GM10847 (cell line): ENCODE measurements at regions not wholly inside any gene's neighbourhood (a gene's known extent, or its start where the extent isn't known, plus 50 kb on each side); places are given as distances from the start of the nearest gene placed in this dataset.

Experiments used
- POLR2A ChIP-seq: IDR thresholded peaks from 2 replicates; pipeline ENCODE4 v1.6.1; 2011; ENCODE audit not compliant: insufficient read length; ENCODE audit errors: extremely low read depth

DNA sequence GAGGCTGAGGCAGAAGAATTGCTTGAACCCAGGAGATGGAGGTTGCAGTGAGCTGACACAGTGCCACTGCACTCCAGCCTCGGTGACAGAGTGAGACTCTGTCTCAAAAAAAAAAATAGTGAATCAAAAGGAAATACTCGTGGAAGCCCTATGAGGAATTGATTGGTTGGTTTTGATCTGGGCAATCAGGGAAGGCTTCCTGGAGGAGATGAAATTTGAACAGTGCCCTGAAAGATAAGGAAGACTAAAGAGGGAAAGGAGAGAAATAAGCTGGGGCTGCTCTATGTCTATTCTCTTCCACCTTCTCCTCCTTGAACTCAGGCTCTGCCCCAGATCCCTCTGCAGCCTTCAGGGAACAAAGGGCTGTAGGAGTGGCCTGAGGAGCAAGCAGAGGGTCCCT is 54.1 kb downstream of the IRF2BPL start:
- TF ChIP-seq POLR2A = no peak

DNA sequence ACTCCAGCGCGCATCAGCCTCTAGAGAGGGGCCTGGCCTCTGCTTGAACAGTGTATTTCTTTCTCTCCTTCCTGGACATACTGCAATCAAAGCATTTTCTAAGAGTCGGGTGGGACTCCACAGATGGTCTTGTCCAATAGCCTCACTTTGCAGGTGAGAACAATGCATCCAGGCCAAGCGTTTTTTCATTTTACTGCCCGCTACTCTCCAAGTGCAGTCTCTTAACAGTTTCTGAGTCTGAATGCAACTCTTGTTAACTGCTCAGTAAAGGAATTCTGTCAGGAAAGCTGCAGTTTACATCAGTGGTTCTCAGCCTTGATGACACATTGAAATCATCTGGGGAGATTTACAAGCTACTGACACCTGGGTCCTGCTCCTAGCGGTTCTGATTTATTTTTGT is 57.0 kb downstream of the IRF2BPL start:
- TF ChIP-seq POLR2A = no peak

DNA sequence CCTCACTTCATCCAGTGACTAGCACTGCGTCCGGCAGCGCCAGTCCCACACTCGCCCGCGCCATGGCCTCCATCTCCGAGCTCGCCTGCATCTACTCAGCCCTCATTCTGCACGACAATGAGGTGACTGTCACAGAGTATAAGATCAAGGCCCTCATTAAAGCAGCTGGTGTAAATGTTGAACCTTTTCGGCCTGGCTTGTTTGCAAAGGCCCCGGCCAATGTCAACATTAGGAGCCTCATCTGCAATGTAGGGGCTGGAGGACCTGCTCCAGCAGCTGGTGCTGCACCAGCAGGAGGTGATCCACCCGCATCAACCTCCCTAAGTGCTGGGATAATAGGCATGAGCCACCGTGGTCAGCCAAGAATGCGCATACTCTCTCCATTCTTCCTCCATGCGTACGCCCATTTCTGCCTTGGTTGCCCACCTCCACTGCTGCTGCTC is 59.9 kb downstream of the IRF2BPL start:
- TF ChIP-seq POLR2A = no peak

DNA sequence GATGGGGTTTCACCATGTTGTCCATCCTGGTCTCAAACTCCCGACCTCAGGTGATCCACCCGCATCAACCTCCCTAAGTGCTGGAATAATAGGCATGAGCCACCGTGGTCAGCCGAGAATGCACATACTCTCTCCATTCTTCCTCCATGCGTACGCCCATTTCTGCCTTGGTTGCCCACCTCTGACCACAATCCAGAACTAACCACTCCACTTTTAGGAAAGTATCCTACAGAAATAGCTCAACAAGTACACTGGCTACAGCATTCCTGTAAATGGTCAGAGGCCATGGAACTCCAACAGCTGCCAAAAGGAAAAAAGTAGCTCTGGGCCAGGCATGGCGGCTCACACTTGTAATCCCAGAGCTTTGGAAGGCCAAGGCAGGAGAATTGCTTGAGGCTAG is 60.7 kb downstream of the IRF2BPL start:
- TF ChIP-seq POLR2A = no peak

DNA sequence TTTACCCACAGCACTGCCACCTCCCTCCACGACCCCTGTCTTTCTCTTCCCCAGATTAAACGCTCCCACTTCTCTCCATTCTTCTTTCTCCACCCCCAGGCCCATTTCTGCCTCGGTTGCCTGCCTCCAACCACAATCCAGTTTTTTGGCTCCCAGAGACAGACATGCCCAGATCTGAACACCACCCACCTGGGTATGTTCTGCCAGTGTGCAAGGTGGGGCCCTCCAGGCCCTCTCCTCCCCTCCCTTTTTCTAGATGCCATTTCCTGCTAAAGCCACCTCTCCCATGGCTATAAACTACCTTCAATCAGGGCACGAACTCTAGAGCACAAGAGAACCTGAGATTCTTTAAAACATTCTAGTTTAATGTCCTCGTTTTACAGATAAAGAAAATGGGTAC is 63.3 kb downstream of the IRF2BPL start:
- TF ChIP-seq POLR2A = no peak

DNA sequence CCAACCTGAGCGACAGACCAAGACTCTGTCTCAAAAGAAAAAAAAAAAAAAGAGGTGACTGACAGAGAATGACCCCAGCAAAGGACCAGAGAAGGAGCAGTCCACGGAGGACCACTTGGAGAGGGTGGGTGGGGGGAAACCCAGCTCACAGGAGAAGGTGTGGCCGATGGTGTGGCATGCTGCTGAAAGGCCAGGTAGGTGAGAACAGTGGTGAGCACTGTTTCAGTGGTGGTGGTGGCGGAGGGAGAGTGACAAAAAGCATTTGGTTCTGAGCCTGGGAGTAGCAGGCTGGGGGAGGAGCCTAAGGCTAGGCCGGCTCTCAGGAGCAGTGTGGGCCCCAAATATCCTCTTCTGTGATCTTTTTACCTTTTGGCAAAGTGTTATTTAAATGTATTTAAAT is 63.8 kb downstream of the IRF2BPL start:
- TF ChIP-seq POLR2A = no peak

DNA sequence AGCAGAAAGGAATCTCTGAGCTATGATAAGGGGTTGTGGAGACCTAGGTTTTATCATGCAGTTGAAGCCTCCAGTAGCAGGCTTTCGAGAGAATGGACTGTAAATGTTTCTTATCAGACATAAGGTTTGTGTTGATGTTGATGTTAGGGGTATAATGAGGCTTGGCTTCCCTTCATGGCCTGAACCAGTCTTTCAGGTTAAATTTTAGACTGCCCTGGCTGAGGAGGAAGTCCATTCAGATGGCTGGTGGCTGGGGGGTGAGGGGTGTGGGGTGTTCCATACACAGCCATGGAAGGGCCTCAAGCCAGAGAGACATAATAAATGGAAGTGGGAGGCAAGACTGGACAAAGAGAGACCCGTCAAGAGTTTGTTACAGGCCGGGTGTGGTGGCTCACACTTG is 65.1 kb downstream of the IRF2BPL start:
- TF ChIP-seq POLR2A = no peak

DNA sequence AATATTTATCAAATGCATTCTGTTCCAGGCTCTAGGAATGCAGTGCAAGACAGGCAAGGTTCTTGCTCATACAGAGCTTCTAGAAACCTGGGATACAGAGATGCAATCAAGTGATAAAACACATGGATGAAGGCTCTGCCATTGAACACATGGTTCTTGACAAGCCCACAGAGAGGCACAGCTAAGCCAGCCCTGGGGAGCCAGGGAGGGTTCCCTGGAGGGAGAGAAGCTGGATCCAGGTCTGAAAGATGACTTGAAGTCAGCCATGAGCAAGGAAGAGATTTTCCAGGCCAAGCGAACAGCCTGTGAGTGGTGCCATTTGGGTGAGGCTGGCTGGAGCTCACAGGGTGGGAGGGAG is 66.2 kb downstream of the IRF2BPL start:
- TF ChIP-seq POLR2A = no peak

DNA sequence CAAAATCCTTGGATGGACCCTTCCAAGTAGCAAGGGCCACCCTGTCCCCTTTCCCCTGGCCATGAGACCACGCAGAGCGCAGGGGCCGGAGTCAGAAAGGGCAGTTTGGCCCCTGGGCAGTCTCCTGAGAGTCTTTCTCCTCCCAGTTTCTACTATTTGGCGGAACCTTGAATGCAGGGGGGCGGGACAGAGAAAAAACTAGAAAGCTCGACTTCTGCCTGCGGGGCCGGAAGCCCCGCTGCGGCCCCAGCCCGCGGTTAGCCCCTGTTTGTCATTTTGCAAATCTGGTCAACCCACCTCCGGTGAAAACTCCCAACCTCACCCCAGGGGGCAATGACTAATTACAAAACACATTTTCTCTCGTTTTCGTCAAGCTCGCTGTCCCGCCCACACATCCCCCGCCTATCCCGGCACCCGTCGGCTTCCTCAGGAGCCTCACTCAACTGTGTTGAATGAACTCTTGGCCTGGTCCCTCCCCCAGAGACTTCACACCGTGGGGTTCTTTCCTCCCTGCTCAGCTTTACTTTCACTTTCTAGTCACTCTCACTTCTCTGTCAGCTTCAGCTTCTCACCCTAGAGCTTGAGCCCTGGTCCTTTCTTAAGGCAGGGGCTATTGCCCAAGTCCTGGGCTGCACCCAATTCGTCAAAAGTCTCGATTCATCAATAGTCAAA is 66.7 kb downstream of the IRF2BPL start:
- TF ChIP-seq POLR2A = peak; percentile 29

DNA sequence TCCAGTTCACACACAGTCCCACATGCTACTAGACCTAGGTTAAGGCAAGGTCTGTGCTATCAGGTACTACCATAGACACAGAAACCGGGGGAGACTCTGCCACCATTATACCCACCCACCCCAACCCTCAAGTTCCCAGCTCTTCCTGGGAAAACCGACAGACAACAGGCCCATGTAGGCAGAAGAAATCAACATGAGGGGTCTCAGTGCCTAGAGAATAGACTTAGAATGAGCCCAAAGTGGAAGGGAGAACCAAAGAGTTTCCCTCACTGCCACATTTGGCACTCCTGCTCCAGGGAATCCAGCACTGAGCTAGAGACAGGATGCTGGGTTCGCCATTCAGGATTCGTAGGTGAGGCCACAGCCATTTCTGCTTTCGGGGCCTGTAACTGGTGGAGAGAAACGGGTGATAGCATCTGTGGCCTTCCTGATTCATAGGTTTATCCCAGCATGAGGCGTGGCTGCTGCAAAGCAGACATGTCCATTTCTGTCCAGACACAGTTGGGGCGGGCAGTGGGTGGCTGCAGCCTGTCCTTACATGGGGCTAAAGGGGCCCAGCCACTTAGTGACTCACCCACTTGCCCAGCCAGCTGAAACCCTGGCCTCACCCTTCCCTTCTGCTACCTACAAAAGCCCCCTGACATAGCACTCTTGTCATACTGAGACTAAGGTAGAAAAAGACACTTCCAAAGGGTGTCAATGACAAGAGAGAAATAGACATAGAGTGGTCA is 69.4 kb downstream of the IRF2BPL start:
- no peak for TF ChIP-seq POLR2A

DNA sequence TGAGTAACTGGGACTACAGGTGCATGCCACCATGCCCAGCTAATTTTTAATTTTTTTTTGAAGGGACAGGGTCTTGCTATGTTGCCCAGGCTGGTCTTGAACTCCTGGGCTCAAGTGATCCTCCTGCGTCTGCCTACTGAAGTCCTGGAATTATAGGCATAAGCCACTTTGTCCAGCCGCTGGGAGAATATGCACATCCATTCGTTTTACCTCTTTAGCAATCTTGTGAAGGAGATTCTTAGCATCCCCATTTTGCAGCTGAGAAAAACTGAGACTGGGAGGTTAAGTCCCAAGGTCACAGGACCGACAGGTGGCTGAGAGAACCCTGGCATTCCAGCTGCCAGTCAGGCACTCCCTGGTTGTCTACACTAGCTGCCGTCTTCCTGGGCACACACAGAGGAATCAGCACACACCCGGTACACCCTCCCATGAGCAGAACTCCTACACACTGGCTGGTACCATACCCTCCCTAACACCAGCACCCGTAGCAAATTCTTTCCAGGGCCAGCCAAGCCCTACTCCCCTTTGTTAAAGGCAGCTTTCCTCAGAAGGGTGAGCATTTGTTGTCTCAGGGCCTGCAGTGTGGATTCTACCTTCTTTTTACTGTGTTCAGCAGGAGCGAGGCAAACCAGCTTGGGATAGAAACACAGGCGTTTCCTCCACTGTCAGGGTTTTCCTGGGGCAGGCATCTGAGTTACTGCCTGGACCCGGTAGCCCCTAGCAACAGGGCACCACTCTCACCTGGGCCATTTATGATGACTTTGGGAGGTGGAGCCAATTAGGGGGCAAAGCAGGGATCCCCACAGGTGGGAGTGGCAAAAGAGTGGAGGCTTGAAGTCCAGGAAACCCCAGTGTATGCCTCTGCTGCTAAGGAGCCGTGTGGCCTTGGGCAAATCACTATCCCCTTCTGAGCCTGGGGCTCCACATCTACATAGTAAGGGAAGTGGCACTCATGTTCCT is 70.2 kb downstream of the IRF2BPL start:
- TF ChIP-seq POLR2A = no peak

DNA sequence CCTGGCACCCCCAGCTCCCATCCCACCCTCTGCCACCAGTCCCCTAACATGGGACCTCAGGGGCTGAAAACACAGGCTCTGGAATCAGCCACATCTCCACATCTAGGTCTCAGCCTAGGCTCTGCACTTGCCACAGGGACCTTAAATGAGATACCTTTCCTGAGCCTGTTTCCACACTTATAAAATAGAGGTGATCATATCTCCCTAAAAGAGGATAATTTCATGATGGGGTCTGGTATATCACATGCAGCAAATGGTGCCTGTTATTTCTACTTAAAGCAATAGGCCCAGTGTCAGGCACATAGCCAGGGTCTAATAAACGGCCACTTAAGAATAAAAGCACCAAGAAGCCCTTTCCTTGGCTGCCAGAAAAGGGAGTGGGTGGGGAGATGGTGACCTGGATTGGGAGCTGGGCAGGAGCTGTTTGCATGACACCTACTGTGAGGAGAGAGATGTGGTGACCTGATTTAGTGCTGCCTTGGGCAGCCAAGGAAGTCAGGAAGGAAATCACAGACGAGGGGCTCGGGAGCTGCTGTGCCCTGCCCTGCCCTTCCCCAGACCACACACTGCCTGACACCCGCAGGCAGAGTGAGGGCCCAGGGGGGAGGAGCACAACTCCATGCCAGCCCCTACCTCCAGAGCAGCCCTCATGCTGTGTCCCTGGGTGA is 71.2 kb downstream of the IRF2BPL start:
- no peak for TF ChIP-seq POLR2A

DNA sequence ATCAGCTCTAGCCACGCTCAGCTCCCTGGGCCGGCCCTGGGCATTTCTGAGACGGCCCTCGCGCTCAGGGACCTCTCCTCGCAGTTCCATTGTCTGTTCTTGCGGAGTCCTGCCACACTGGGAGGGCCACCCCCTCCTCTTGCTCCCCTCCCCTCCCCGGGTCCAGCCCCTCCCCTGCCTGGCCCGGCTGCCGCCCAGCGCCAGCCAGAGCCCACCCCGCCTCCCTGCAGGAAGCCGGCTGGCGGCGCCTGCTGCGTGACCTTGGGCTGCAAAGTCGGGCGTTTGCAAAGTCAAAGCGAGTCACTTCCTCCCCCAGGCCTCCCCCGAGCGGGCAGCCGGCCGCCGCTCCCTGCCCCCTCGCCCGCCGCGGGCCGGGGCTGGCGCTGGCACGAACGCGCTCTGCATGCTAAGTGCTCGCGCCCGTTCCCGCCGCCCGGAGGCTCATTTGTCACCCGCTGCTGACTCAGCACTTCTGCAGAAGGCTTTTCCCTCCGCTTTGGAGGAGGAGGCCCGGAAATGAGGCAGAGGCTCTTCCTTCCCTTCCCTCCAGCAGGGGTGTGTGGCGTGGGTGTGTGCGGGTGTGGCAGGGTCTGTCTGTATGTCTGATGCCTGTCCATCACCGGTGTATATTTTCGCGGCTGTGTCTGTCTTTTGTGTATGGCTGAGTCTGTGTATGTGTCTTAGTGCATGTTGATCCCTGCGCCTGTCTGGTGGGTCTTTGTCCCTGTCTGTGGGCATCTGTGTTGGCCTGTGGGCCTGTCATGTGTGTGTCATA is 72.0 kb downstream of the IRF2BPL start:
- TF ChIP-seq POLR2A = peak; percentile 49

DNA sequence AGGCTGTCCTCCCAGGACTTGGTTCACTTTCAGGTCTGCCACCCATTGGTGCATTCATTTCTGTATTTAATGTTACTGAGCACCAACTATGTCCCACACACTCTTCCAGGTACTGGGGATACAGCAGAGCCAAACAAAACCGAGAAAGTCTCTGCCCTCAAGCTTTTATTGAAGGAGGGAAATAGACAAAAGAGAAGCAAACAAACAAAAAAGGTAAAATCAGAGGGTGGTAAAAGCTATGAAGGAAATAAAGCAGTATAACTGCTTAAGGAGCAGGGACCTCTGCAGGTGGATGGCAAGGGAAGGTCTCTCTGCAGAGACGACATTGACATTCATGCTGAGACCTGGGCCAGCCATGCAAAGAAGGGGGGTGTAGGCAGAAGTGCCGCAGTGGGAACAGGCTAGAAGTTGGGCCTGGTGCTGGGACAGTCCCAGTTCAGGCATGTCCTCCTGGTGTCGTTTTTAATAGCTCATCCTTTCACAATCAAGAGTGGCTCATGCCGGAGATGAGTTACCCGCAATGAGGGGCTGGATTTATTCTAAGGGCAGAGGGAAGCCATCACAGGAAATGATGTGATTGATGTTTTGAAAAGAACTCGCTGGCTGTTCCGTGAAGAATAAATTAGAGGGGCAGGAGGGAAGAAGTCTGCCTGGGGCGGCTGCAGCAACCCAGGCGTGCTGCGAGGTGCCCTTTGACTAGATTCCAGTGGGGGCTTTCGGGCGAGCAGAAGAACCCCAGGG is 72.8 kb downstream of the IRF2BPL start:
- TF ChIP-seq POLR2A = peak; percentile 11
